K562 (cell line): ENCODE measurements at regions not wholly inside any gene's neighbourhood (a gene's known extent, or its start where the extent isn't known, plus 50 kb on each side); places are given as distances from the start of the nearest gene placed in this dataset.

Source experiments
- ATAC-seq: fragments of 200-7000 bp; cut with Tn5 transposase; 3 replicates; pipeline ENCODE4 v1.9.1; 2020; ENCODE audit warnings: moderate library complexity
- BruUV-seq: library from RNA; stranded (reverse); fragments of 400-500 nt; replicated peaks from 2 replicates; lab custom pipeline; 2021; lab: Mats Ljungman, UMichigan
- CTCF ChIA-PET: fragments of 300-600 bp; formaldehyde crosslinking; extraction: SDS; loops from one replicate; lab custom pipeline; 2021; ENCODE audit warnings: low intra/inter-chr PET ratio; lab: Yijun Ruan, JAX
- POLR2A ChIA-PET: fragments of 300-600, 350-650 bp; sonication (Branson Sonifier 250); formaldehyde crosslinking; extraction: SDS; loops from one replicate; lab custom pipeline; 2021; ENCODE audit warnings: antibody characterized with exemption, inconsistent platforms; lab: Yijun Ruan, JAX
- DNase-seq, 4 experiments: peaks; one replicate each; pipeline versions ENCODE4 v3.0.0 to v3.0.0-alpha.2; 2011 to 2018; ENCODE audit warnings: low spot score in 3 of 4, mixed read lengths in 3 of 4; ENCODE audit errors: extremely low read depth in 1 of 4
- FAIRE-seq: peaks from 2 replicates; lab custom pipeline; 2011; peaks lifted over from hg19 to GRCh38; lab: Jason Lieb, UNC
- H2AFZ ChIP-seq: 2 replicates; pipeline ENCODE4 v1.6.0; 2011; ENCODE audit warnings: low read depth, low read length, control low read depth, inconsistent platforms
- H3K27ac ChIP-seq: fragments of 200-600 bp; 3 replicates; pipeline ENCODE4 v1.8.0; 2011; ENCODE audit warnings: low read depth, mild to moderate bottlenecking, control low read depth, inconsistent platforms, low read length, moderate library complexity, mixed read lengths; ENCODE audit errors: extremely low read depth
- H3K27me3 ChIP-seq, 2 experiments: fragments of 300-600 bp in 1 of 2; 2 replicates in 1 of 2; 3 replicates in 1 of 2; pipeline versions ENCODE4 v1.6.0 to v1.8.0; 2011; ENCODE audit warnings: inconsistent platforms in 2 of 2, low read length in 2 of 2, mild to moderate bottlenecking in 1 of 2, mixed read lengths in 1 of 2, moderate library complexity in 1 of 2; ENCODE audit not compliant: control insufficient read depth in 2 of 2, insufficient read depth in 2 of 2
- H3K36me3 ChIP-seq: fragments of 300-600 bp; 3 replicates; pipeline ENCODE4 v1.8.0; 2011; ENCODE audit warnings: mild to moderate bottlenecking, low read length, inconsistent platforms; ENCODE audit not compliant: control insufficient read depth, insufficient read depth
- H3K4me1 ChIP-seq, 2 experiments: fragments of 200-600 bp in 1 of 2; replicated peaks in 1 of 2; 2 replicates in 1 of 2; 3 replicates in 1 of 2; pipeline versions ENCODE4 v1.5.1 to v1.8.0; 2011; ENCODE audit warnings: inconsistent platforms in 2 of 2, low read length in 2 of 2, mild to moderate bottlenecking in 1 of 2, mixed read lengths in 1 of 2, moderate library complexity in 1 of 2; ENCODE audit not compliant: control insufficient read depth in 2 of 2, insufficient read depth in 2 of 2
- H3K4me2 ChIP-seq: 2 replicates; pipeline ENCODE4 v1.6.1; 2011; ENCODE audit warnings: low read length, control low read depth, inconsistent platforms, mixed read lengths; ENCODE audit not compliant: insufficient read depth
- H3K4me3 ChIP-seq: fragments of 200-600 bp; sonication (generic), shearing (Covaris generic); 2 replicates; pipeline ENCODE4 v1.5.1; 2016; ENCODE audit warnings: control low read depth, inconsistent platforms
- H3K79me2 ChIP-seq: fragments of 200-600 bp; 3 replicates; pipeline ENCODE4 v1.8.0; 2011; ENCODE audit warnings: low read length, inconsistent platforms; ENCODE audit not compliant: control insufficient read depth, insufficient read depth
- H3K9ac ChIP-seq, 2 experiments: 2 replicates each; pipeline versions ENCODE4 v1.6.0 to v1.6.1; 2011; ENCODE audit warnings: low read depth in 2 of 2, low read length in 2 of 2, control low read depth in 1 of 2, inconsistent platforms in 1 of 2, mild to moderate bottlenecking in 1 of 2, mixed read lengths in 1 of 2; ENCODE audit not compliant: insufficient read depth in 1 of 2
- H3K9me1 ChIP-seq: one replicate; pipeline ENCODE4 v1.6.0; 2011; ENCODE audit warnings: inconsistent platforms, mild to moderate bottlenecking, low read length, moderate library complexity; ENCODE audit not compliant: control insufficient read depth, insufficient read depth
- H3K9me3 ChIP-seq: replicated peaks from 2 replicates; pipeline ENCODE4 v1.5.1; 2011; ENCODE audit warnings: low read depth, low read length, inconsistent platforms; ENCODE audit not compliant: control insufficient read depth, insufficient read depth
- H4K20me1 ChIP-seq: replicated peaks from 2 replicates; pipeline ENCODE4 v1.6.1; 2011; ENCODE audit warnings: low read length, inconsistent platforms, mixed read lengths; ENCODE audit not compliant: control insufficient read depth, insufficient read depth
- CBFB ChIP-seq: sonication (generic); formaldehyde crosslinking; IDR thresholded peaks from 2 replicates; pipeline ENCODE4 v1.4.0; 2020; ENCODE audit warnings: mild to moderate bottlenecking, missing genetic modification reagents
- GABPB1 ChIP-seq: sonication (generic); formaldehyde crosslinking; IDR thresholded peaks from 2 replicates; pipeline ENCODE4 v1.8.0; 2022; ENCODE audit warnings: mild to moderate bottlenecking, missing genetic modification reagents
- KLF6 ChIP-seq: fragments of 250-450 bp; sonication (Bioruptor Pico); IDR thresholded peaks from 2 replicates; pipeline ENCODE4 v1.4.0; 2020; ENCODE audit warnings: mild to moderate bottlenecking, moderate library complexity, borderline replicate concordance
- PCBP2 ChIP-seq: fragments of 200-400 bp; formaldehyde crosslinking; IDR thresholded peaks from 2 replicates; pipeline ENCODE4 v1.6.1; 2018; ENCODE audit warnings: low read length, low read depth, mild to moderate bottlenecking, moderate library complexity; ENCODE audit not compliant: poor library complexity, severe bottlenecking
- TARDBP ChIP-seq: fragments of 450-650 bp; IDR thresholded peaks from 2 replicates; pipeline ENCODE4 v1.6.1; 2016
- TFE3 ChIP-seq: fragments of 450-650 bp; formaldehyde crosslinking; IDR thresholded peaks from 2 replicates; pipeline ENCODE4 v1.4.0; 2020; ENCODE audit warnings: mild to moderate bottlenecking, mixed read lengths
- UBTF ChIP-seq, 2 experiments: IDR thresholded peaks; 2 replicates each; pipeline ENCODE4 v1.6.1; 2012; ENCODE audit warnings: improper control_type of control experiment in 2 of 2, low read depth in 2 of 2, low read length in 2 of 2, borderline replicate concordance in 1 of 2
- ZNF263 ChIP-seq: sonication (generic); formaldehyde crosslinking; IDR thresholded peaks from 2 replicates; pipeline ENCODE4 v1.8.0; 2022; ENCODE audit warnings: mild to moderate bottlenecking, missing genetic modification reagents, borderline replicate concordance
- WGBS: fragments of 100-300 bp; shearing (Covaris generic); methylation state at CpG from one replicate; pipeline ENCODE4 v1.1.6; 2016; ENCODE audit warnings: low coverage, mixed read lengths; ENCODE audit not compliant: insufficient coverage; ENCODE audit errors: missing lambda C conversion rate; 5-methylcytosine and 5-hydroxymethylcytosine counted together
- in situ Hi-C: fragments of 300-500 bp; cut with MboI; formaldehyde crosslinking; loops from 4 replicates; pipeline ENCODE4 v1.15.0; 2018; ENCODE audit warnings: inconsistent platforms, mixed read lengths
- intact Hi-C: fragments of 100-400 bp; cut with micrococcal nuclease; formaldehyde crosslinking; loops from 2 replicates; pipeline ENCODE4 v1.14.2; 2022

GRCh38 chr9:38132956-38133355 is 63.9 kb upstream of the SHB start:
- peaks cover 4% of the 10 kb centered on the region for H4K20me1 ChIP-seq

GRCh38 chr9:38131729-38132128 is 62.7 kb upstream of the SHB start:
- no peak for FAIRE-seq
- POLR2A ChIA-PET: interaction anchor here (0.6 to 0.8 kb wide), 2 partner anchors 11 to 663 kb away, joined by 3 read pairs; no protein-coding TSS in a partner anchor

More at GRCh38 chr9:38132956-38133355, 63.9 kb upstream of the SHB start:
- no peak for DNase-seq
- H3K27ac ChIP-seq: no peak overlapping the region
- H2AFZ ChIP-seq: no peak overlapping the region
- no peaks in the 10 kb centered on the region for H3K9me1 ChIP-seq
- 0% methylated on average over 5 of the region's 5 CpGs for WGBS
- H3K4me1 ChIP-seq: peaks cover 6 to 19% of the 10 kb centered on the region in 2 experiments; a peak in 3 of 5 replicates
- in situ Hi-C loops: no loop called here
- H3K9ac ChIP-seq: no peak overlapping the region
- CTCF ChIA-PET: no interaction called here
- POLR2A ChIA-PET: no interaction called here
- no peak for TF ChIP-seq TARDBP
- TF ChIP-seq GABPB1 (CRISPR knock-in tag): no peak
- TF ChIP-seq ZNF263 (CRISPR knock-in tag): no peak
- TF ChIP-seq CBFB (CRISPR knock-in tag): no peak
- H3K79me2 ChIP-seq: no peaks in the 10 kb centered on the region
- H3K36me3 ChIP-seq: no peaks in the 10 kb centered on the region
- FAIRE-seq: no peak
- ATAC-seq: no peak
- no peak overlapping the region for H3K4me3 ChIP-seq
- H3K9me3 ChIP-seq: no peaks in the 10 kb centered on the region; the same call in 1 of the 2 replicates
- H3K4me2 ChIP-seq: no peak overlapping the region
- intact Hi-C loops: no loop called here
- H3K27me3 ChIP-seq: peaks cover 24 to 53% of the 10 kb centered on the region in 2 experiments
- BruUV-seq: no TSS peak

More at GRCh38 chr9:38131729-38132128, 62.7 kb upstream of the SHB start:
- BruUV-seq: no TSS peak
- CTCF ChIA-PET: no interaction called here
- Histone ChIP-seq H4K20me1 (peaks cover 7% of the 10 kb centered on the region), H3K27me3 (peaks cover 27 to 56% of the 10 kb centered on the region in 2 experiments; a peak in 4 of 5 replicates), H3K4me3 (no peak overlapping the region), H3K9ac (no peak overlapping the region), H3K4me2 (no peak overlapping the region), H3K9me1 (no peaks in the 10 kb centered on the region), H3K9me3 (no peaks in the 10 kb centered on the region; the same call in 1 of the 2 replicates), H3K27ac (no peak overlapping the region), H3K79me2 (no peaks in the 10 kb centered on the region), H2AFZ (no peak overlapping the region), H3K36me3 (no peaks in the 10 kb centered on the region), H3K4me1 (peaks cover 6 to 19% of the 10 kb centered on the region in 2 experiments; a peak in 3 of 5 replicates)
- WGBS: 20% methylated on average over 8 of the region's 8 CpGs
- ATAC-seq (no peak), DNase-seq (no peak)
- intact Hi-C loops: no loop called here
- in situ Hi-C loops: no loop called here
- TF ChIP-seq KLF6: no peak
- TF ChIP-seq ZNF263 (CRISPR knock-in tag): no peak
- no peak for TF ChIP-seq UBTF (IDR thresholded peaks at IDR 0.05; ENCODE audit: borderline replicate concordance in 1 of 2, low read depth in 2 of 2, low read length in 2 of 2)
- no peak for TF ChIP-seq TFE3
- TF ChIP-seq PCBP2: no peak
